GM18867 (cell line): ENCODE measurements at regions not wholly inside any gene's neighbourhood (a gene's known extent, or its start where the extent isn't known, plus 50 kb on each side); places are given as distances from the start of the nearest gene placed in this dataset.
"Not testable (repeated sequence)": the region's sequence is repeated elsewhere in the genome, so short reads cannot be mapped to it uniquely, and the experiment has no call there.

Experiments used
- ATAC-seq: cut with Tn5 transposase; IDR thresholded peaks from one replicate; pipeline ENCODE4 v1.9.1; 2021; ENCODE audit warnings: mild to moderate bottlenecking, moderate library complexity; ENCODE audit not compliant: unreplicated experiment

- ATAC-seq, result no peak
Observed at GRCh38 chr5:53263151-53263550, 153.6 kb upstream of the MOCS2 start.

GRCh38 chr5:53265043-53265442, 155.5 kb upstream of the MOCS2 start:
- no peak for ATAC-seq

GRCh38 chr5:53268241-53268640, 158.7 kb upstream of the MOCS2 start:
- ATAC-seq, result not testable (repeated sequence)

GRCh38 chr5:53275666-53276065, 166.1 kb upstream of the MOCS2 start:
- no peak for ATAC-seq

- no peak for ATAC-seq
Observed at GRCh38 chr5:53276825-53277224, 167.3 kb upstream of the MOCS2 start.

- no peak for ATAC-seq
Observed at GRCh38 chr5:53277491-53277890, 167.9 kb upstream of the MOCS2 start.

GRCh38 chr5:53287573-53287972, 178.0 kb upstream of the MOCS2 start:
- no peak for ATAC-seq

- no peak for ATAC-seq
Observed at GRCh38 chr5:53288511-53288910, 179.0 kb upstream of the MOCS2 start.

- no peak for ATAC-seq
Observed at GRCh38 chr5:53291047-53291446, 181.5 kb upstream of the MOCS2 start.

GRCh38 chr5:53291528-53291927, 182.0 kb upstream of the MOCS2 start:
- no peak for ATAC-seq

- no peak for ATAC-seq
Observed at GRCh38 chr5:53298841-53299240, 181.6 kb upstream of the FST start.

GRCh38 chr5:53302529-53302928, 177.9 kb upstream of the FST start:
- ATAC-seq, result no peak

GRCh38 chr5:53303105-53303504, 177.3 kb upstream of the FST start:
- no peak for ATAC-seq

GRCh38 chr5:53305316-53305715, 175.1 kb upstream of the FST start:
- ATAC-seq, result not testable (repeated sequence)

GRCh38 chr5:53309653-53310052, 170.8 kb upstream of the FST start:
- no peak for ATAC-seq

GRCh38 chr5:53311681-53312080, 168.7 kb upstream of the FST start:
- no peak for ATAC-seq

- no peak for ATAC-seq
Observed at GRCh38 chr5:53313145-53313544, 167.3 kb upstream of the FST start.

- no peak for ATAC-seq
Observed at GRCh38 chr5:53318303-53318702, 162.1 kb upstream of the FST start.

GRCh38 chr5:53319315-53319714, 161.1 kb upstream of the FST start:
- ATAC-seq, result no peak

GRCh38 chr5:53321073-53321472, 159.4 kb upstream of the FST start:
- no peak for ATAC-seq

GRCh38 chr5:53321721-53322120, 158.7 kb upstream of the FST start:
- no peak for ATAC-seq

GRCh38 chr5:53322257-53322656, 158.2 kb upstream of the FST start:
- ATAC-seq, result no peak

GRCh38 chr5:53323511-53323910, 156.9 kb upstream of the FST start:
- ATAC-seq, result no peak
